ENCODE measurements at regions not wholly inside any gene's neighbourhood (a gene's known extent, or its start where the extent isn't known, plus 50 kb on each side); places are given as distances from the start of the nearest gene placed in this dataset.

- DNase-seq (ENCODE audit: low spot score), result no peak
These were observed 287.8 kb upstream of the GOLIM4 start for GRCh38 chr3:168383573-168383972.

- no peak for DNase-seq (ENCODE audit: low spot score)
These were observed 276.1 kb upstream of the GOLIM4 start for GRCh38 chr3:168371846-168372245.

DNA sequence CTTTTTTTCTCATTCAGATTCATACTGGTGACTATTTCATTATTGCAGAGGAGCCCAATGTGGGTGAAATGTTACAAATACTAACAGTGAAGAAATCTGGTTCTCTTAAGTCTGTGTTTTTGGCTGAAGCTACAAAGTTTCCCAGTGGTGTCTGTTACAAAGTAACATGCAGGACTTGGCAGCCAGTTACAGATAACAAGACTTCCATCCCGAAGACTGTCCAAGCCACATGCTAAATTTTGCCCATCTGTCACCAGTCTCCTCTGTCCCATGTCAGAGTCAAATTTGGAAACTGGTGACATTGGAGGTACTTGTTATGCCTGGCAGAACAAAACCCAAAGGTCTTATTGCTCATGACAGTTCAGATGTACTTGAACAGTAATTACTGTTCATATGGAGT, 269.2 kb upstream of the GOLIM4 start:
- no peak for DNase-seq (ENCODE audit: low spot score)

DNA sequence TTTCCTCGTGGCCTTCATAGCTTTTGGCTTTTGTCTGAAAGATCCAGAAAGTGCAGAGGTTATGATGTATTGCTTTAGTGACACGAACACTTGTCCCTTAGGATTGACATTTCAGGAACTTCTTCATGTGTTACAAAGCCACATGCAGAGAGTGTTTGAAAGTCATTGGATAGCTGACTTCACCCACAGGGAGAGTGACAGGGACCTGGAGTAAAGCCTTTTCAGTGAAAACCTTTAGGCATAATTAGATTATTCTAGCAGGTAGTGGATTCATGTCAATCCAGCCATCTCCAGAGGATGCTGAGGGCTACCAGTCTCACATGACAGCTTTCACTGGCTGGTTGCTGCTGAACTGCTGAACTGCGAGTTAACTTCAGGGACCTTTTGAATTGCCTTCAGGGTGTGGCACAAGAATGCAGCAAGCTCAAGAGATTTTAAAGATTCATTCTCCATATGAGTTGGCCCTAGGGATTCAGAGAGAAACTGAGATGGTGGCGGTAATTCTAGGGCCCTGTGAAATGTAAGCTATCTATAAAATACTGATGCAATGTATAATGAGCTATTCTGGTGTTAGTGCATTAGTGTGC, 267.0 kb upstream of the GOLIM4 start:
- no peak for DNase-seq (ENCODE audit: low spot score)

DNA sequence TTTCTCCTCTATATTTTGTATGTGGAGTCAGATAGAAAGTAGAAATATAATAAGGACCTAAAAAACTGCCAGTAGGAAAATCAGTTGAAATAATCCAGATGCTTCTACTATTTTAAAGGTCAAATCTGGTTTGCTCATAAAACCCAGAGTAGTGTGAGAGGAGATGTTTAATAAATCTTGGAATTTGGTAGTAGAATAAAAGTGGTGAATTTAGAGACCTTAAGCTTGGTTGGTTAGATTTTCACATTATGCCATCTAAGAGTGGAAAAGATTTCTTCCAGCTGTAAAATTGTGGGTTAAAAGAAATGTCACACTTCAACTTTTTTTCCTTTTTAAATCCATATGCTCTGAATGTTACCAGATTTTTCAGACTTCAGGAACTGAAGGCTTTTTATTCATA, 266.4 kb upstream of the GOLIM4 start:
- no peak for DNase-seq (ENCODE audit: low spot score)

DNA sequence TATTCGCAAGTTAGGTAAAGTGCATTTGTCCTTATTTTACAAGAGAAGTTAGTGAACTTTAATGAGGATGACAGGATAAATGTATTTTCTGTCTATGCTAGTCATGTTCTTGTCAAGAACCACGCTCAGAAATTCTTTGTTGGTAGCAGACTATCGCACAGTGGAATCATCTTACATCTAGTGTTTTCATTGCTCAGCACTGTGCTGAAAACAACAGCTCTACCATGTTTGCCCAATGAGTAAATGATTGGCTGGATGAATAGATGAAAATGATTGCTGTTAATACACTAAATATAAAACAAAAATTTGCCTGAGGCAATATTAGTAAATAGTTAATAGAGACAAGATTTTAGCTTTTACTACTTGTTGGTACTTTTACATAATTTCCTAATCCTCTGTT, 265.3 kb upstream of the GOLIM4 start:
- no peak for DNase-seq (ENCODE audit: low spot score)

DNA sequence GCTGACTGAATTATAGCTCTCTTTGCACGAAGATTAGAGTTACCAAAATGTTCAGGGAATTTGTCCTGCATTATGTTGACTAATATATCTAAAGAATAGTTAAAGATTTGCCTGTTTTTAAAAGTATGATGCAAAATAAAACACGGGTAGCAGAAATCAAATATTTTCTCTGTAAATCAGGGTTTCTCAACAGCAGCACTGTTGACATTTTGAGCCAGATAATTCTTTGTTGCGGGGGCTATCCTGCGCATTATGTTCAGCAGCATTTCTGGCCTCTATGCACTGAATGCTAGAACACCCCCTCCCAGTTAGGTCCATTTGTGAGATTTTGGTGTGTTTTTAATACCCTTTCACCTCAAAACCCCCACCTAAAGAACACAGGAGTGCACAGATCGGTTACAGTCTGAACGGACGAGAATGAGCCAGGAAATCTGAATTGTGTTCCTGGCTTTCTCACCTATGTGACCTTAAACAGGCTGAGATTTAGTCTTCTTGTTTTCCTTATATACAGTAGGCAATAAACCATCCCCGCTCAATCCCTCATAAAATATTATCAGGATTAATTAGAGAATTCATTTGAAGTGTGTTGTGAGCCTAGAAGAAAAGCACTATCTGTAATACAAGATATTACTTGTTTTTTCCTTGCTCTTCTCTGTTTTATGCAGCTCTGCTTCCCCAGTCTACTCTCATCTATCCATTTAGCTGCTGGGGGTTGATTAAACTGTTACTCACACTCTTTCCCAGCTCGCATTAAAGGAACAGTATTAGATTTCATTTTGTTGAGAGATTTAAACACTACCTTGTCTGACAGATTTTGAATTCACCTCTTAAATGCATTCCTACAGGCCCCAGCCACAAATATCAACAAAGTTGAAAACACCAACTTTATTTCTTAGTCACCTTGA, 247.5 kb upstream of the GOLIM4 start:
- no peak for DNase-seq (ENCODE audit: low spot score)

GRCh38 chr3:168341956-168342936, 246.5 kb upstream of the GOLIM4 start:
- no peak for DNase-seq (ENCODE audit: low spot score)

- no peak for DNase-seq (ENCODE audit: low spot score)
These were observed 245.6 kb upstream of the GOLIM4 start for GRCh38 chr3:168341192-168341815.

- DNase-seq (ENCODE audit: low spot score), result no peak
These were observed 242.4 kb upstream of the GOLIM4 start for GRCh38 chr3:168338161-168338560.

DNA sequence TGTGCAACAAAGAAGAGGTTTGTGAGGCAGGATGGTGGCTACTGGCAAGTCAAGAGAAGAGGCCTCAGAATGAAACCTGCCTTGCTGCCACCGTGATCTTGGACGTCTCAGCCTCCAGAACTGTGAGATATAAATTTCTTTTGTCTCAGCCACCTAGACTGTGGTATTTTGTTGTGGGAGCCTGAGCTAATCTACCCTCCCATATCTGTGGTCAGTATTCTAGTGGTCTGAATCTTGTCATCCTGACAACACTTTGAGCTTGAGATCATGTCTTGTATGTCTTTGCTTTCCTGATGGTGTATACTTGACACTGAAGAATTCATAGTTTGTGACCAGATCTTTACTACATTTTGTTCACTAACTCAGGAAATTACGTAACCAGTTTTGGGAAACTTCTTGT, 240.6 kb upstream of the GOLIM4 start:
- no peak for DNase-seq (ENCODE audit: low spot score)

DNA sequence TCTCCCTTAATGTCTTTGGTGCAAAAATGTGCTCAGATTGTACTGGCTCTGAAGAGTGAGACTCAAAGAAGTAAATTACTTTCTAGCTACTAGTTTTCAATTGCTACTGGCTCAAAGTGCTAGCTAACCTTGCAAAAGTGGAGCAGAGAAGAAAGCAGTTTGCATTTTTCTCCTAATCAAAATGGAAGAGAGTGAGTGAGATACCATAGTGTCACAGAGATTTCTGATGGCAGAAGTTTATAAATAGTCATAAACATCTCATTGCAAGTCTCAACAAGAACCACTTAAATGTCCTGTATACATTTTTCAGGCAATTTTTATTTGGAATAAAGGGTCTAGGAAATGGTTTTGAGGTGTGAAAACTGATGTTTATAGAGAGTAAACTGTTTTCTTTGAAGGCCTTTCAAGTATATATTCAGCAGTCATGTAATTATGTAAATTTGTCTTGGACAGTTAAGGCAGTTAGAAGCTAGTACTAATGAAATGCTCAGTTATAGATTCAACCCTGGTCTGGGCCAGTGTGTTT, 237.7 kb upstream of the GOLIM4 start:
- DNase-seq (ENCODE audit: low spot score), result no peak

- no peak for DNase-seq (ENCODE audit: low spot score)
These were observed 236.0 kb upstream of the GOLIM4 start for GRCh38 chr3:168331756-168332155.

DNA sequence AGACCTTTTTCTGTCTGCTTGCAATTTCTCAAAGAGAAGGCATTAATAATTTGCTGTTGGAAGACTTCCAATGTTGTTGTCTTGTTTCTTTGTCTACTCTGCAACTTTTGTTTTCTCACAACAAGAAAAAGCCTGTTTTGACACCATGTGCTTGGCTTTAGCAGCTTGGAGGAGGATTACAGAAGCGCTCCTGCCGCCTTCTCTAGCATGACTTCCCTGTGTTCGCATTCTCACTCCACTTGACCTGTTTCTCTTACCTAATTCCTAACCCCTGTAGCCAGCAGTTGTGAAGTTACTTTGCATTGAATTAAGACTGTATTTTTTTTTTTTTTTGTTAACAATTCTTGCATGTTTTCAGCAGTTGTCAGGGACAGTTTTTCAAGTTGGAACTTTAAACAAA, 235.3 kb upstream of the GOLIM4 start:
- no peak for DNase-seq (ENCODE audit: low spot score)

DNA sequence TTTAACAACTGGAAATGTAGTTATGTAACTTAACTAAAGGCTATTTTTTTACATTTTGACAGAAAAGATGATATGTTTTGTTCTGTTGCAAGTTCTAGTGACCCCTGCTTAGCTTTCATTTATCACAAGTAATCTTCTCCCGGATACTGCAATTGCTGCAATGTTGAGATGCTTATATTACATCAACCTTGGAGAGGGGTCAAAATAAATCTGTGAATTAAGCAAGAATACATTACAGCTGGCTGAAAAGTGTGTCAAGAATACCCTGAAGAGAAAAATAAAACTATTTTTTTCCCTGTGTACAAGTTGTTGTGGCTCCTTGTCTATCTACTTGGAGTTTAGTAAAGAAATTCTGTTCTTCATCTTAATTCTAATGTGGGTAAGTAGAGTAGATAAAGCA, 232.1 kb upstream of the GOLIM4 start:
- DNase-seq (ENCODE audit: low spot score), result no peak

- DNase-seq (ENCODE audit: low spot score), result no peak
These were observed 230.0 kb upstream of the GOLIM4 start for GRCh38 chr3:168325684-168326083.

GRCh38 chr3:168322941-168323340, 227.2 kb upstream of the GOLIM4 start:
- no peak for DNase-seq (ENCODE audit: low spot score)

- no peak for DNase-seq (ENCODE audit: low spot score)
These were observed 218.4 kb upstream of the GOLIM4 start for GRCh38 chr3:168314166-168314565.

DNA sequence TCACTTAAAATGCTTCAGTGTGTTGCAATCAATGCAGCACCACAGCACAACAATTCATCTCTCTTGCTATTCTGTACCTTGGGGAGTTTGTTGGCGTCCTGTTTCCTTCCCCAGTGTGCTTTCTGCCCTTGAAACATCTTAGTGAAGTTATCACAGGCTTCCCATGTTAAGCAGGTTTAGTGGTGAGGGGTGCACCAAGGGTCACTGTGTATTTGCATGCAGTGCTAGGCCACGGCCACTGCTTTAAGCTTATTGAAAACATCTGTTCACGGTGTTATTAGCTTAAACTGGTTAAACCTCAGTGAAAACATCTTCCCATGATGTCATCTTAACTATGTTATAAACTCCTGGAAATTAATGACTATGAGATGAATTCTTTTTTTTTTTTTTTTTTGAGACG, 217.3 kb upstream of the GOLIM4 start:
- DNase-seq (ENCODE audit: low spot score), result no peak

- DNase-seq (ENCODE audit: low spot score), result no peak
These were observed 212.2 kb upstream of the GOLIM4 start for GRCh38 chr3:168307893-168308292.

- no peak for DNase-seq (ENCODE audit: low spot score)
These were observed 199.3 kb upstream of the GOLIM4 start for GRCh38 chr3:168295027-168295426.

DNA sequence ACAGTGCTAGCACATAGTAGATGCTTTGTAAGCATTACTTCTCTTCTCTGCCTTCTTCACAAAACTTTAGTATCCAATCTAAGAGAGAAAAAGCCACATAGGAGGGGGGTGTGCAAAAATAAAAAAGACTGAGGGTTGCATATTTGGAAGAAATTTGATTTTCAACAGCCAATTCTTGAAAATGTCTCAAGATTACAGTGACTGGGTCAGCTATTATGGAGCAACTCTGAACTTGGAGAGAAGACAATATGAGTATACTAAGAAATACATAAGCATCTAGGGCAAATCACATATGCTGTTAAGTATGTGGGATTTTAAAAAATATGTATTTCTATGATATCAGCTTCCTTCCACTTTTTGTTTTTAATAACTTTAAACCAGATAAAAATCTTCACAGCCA, 196.6 kb upstream of the GOLIM4 start:
- no peak for DNase-seq (ENCODE audit: low spot score)
